Activated CD4-positive, alpha-beta T cell treated with anti-CD3 and anti-CD28 coated beads, Interleukin-2, amount 10 ng/mL, durations not matched to agents 24 days and 14 days (primary cell): ENCODE measurements at regions not wholly inside any gene's neighbourhood (a gene's known extent, or its start where the extent isn't known, plus 50 kb on each side); places are given as distances from the start of the nearest gene placed in this dataset.

Source experiments
- DNase-seq: peaks from one replicate; pipeline ENCODE4 v3.0.0; 2022
- H3K27ac Mint-ChIP-seq: one replicate; pipeline ENCODE4 v1.8.0; 2022; ENCODE audit warnings: mild to moderate bottlenecking, mixed read lengths
- H3K27me3 Mint-ChIP-seq: one replicate; pipeline ENCODE4 v1.8.0; 2022; ENCODE audit warnings: mixed read lengths
- H3K36me3 Mint-ChIP-seq: one replicate; pipeline ENCODE4 v1.8.0; 2022; ENCODE audit warnings: low read depth, mild to moderate bottlenecking, mixed read lengths
- H3K4me1 Mint-ChIP-seq: one replicate; pipeline ENCODE4 v1.8.0; 2021; ENCODE audit warnings: mixed read lengths
- H3K4me3 Mint-ChIP-seq: one replicate; pipeline ENCODE4 v1.8.0; 2022; ENCODE audit warnings: mild to moderate bottlenecking, moderate library complexity, mixed read lengths
- H3K9me3 Mint-ChIP-seq: one replicate; pipeline ENCODE4 v1.8.0; 2021; ENCODE audit warnings: mixed read lengths
- intact Hi-C: fragments of 100-400 bp; cut with micrococcal nuclease; formaldehyde crosslinking; loops from one replicate; pipeline ENCODE4 v1.15.1; 2023

- H3K4me1 Mint-ChIP-seq = no peaks in the 10 kb centered on the region
- DNase-seq = no peak
- intact Hi-C loops = no loop called here
- H3K27me3 Mint-ChIP-seq = no peaks in the 10 kb centered on the region
- H3K27ac Mint-ChIP-seq = no peak overlapping the region
- no peak overlapping the region for H3K4me3 Mint-ChIP-seq
- H3K36me3 Mint-ChIP-seq = no peaks in the 10 kb centered on the region
- H3K9me3 Mint-ChIP-seq = no peaks in the 10 kb centered on the region
Measured at GRCh38 chr4:18278244-18278643, 256.7 kb upstream of the LCORL start.

DNA sequence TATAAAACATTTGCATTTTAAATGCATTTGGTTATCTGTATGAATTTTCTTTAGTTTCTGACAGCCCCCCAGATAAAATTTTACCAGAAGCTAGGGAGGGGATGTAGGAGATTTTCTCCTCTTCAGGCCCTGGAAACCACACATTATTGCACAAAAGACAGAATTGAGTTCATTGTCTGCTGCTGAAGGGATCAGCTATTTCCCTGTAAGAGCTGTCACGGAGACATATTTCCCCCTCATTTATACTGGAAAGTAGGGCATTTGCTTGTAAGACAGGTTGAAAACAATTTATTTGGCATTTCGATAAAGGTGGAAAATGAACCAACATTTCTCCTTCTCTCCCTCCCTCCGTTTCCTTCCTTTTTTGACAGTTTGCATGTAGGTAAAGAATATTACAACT is 241.3 kb upstream of the LCORL start:
- Mint-ChIP-seq H3K4me3 (no peak overlapping the region), H3K4me1 (no peaks in the 10 kb centered on the region), H3K36me3 (no peaks in the 10 kb centered on the region), H3K9me3 (no peaks in the 10 kb centered on the region), H3K27me3 (no peaks in the 10 kb centered on the region), H3K27ac (no peak overlapping the region)
- no peak for DNase-seq
- intact Hi-C loops = no loop called here

DNA sequence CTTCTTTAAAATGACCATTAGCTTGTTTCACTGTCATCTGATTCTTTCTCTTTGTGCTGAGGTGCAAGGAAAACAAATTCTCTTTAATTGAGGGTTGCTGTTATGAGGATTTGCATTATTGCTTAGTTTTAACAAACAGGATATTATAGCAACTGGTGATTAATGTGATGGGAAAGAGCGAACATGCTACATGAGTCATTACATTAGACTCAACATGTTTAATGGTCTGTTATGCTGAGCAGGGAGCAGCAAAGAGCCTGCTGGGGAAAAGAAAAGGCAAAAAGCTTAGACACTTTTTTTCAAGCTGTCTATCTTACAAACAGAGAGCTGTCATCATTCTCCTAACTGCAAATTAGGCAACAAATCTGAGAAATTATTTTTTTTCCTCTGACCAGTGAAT is 230.5 kb upstream of the LCORL start:
- intact Hi-C loops = no loop called here
- Mint-ChIP-seq H3K27ac (no peak overlapping the region), H3K4me1 (no peaks in the 10 kb centered on the region), H3K36me3 (no peaks in the 10 kb centered on the region), H3K27me3 (no peaks in the 10 kb centered on the region), H3K4me3 (no peak overlapping the region), H3K9me3 (peaks cover under 1% of the 10 kb centered on the region)
- DNase-seq = no peak

DNA sequence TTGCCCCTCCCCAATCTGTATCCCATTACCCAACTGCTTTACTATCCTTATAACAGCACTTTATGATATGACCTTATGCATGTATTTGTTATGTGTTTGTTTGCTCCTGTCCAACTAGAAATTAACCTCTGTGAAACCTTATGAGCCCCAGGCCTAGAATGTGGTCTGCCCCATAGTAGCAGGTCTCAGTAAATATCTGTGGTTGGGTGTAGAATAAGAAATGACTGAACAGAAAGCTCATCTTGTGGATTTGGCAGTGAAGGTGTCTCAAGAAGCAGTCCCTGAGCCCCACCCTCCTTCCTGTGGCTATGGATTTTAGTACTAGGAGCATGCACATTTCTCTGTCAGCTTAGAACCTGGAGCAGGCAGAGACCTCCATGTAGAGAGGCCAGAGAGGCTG is 229.0 kb upstream of the LCORL start:
- no peak for DNase-seq
- no peaks in the 10 kb centered on the region for H3K4me1 Mint-ChIP-seq
- no peak overlapping the region for H3K4me3 Mint-ChIP-seq
- no peaks in the 10 kb centered on the region for H3K36me3 Mint-ChIP-seq
- H3K27ac Mint-ChIP-seq = no peak overlapping the region
- no peaks in the 10 kb centered on the region for H3K27me3 Mint-ChIP-seq
- no peaks in the 10 kb centered on the region for H3K9me3 Mint-ChIP-seq
- intact Hi-C loops = no loop called here

GRCh38 chr4:18248611-18249010 is 227.1 kb upstream of the LCORL start:
- Mint-ChIP-seq H3K27me3 (no peaks in the 10 kb centered on the region), H3K4me1 (no peaks in the 10 kb centered on the region), H3K4me3 (no peak overlapping the region), H3K36me3 (no peaks in the 10 kb centered on the region), H3K9me3 (no peaks in the 10 kb centered on the region), H3K27ac (no peak overlapping the region)
- DNase-seq = no peak
- intact Hi-C loops = no loop called here

DNA sequence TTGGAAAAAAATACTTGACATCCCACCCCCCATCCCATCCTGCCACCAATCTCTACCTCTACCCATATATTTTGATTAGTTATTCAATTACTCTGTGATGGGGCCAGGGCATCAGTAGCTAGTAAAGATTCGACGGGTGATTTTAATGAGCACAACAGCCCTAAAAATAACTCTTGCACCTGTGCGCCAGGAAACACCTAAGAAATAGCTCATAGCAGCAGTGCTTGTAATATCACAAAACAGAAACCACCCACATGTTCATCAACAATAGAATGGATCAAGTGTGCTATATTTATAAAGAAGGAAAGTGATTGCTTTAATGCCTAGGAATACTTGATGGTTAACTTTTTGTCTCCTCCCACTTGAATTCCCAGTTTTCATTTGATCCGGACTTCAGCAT is 225.6 kb upstream of the LCORL start:
- Mint-ChIP-seq H3K4me1 (no peaks in the 10 kb centered on the region), H3K27me3 (no peaks in the 10 kb centered on the region), H3K36me3 (no peaks in the 10 kb centered on the region), H3K27ac (no peak overlapping the region), H3K4me3 (no peak overlapping the region), H3K9me3 (no peaks in the 10 kb centered on the region)
- intact Hi-C loops = no loop called here
- DNase-seq = no peak

DNA sequence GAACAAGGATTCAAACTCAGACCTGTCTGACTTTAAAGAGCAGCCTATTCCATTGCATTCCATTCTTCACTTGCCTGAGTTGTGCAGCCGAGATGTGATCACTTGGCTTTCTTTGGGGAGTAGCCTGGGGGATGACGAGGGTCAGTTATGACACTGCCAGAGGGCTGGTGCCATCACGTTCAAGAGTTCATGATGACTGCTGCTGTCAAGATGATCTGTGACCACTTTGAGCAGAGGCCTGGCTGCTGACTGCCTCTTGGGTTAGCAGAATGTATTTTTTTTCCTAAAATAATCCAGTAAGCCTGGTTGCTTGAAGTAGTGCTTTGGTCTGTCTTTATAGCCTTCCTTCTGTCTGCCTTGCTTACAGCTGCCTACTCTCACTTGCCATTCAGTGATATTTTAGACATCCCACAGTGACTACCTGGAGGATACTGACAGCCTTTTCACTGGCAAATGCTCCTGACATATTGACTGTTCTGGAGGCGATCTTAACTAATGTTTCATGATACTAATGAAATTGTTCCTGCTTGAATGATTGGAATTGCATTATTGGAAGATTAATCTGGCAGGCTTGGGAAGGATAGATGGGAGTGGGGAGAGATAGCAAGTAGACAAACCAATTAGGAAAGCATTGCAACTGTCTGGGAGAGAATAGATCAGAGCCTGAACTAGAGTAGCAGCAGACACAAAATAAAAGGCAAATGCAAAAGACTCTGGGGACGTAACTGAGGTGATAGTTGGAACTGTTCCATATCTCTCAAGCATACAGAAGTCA is 221.6 kb upstream of the LCORL start:
- Mint-ChIP-seq H3K27ac (no peak overlapping the region), H3K9me3 (no peaks in the 10 kb centered on the region), H3K4me1 (no peaks in the 10 kb centered on the region), H3K36me3 (no peaks in the 10 kb centered on the region), H3K27me3 (no peaks in the 10 kb centered on the region), H3K4me3 (no peak overlapping the region)
- DNase-seq = no peak
- intact Hi-C loops = no loop called here

DNA sequence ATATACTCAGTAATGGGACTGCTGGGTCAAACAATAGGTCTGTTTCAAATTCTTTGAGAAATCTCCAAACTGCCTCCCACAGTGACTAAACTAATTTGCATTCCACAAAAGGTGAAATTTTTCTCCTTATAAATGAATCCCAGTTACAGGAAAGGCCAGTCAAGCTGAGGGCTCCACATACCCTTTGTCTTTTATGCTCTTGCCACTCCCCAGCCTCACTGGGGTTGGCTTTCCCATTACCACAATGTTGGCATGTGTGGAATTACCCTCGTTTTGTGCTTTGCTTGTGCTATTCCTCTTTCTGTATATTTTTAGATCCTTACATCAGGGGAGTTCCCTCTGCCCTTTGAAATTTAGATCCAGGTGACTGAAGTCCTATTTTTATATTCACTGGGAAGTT is 220.2 kb upstream of the LCORL start:
- no peak for DNase-seq
- intact Hi-C loops = no loop called here
- Mint-ChIP-seq H3K4me3 (no peak overlapping the region), H3K36me3 (no peaks in the 10 kb centered on the region), H3K9me3 (no peaks in the 10 kb centered on the region), H3K27ac (no peak overlapping the region), H3K4me1 (no peaks in the 10 kb centered on the region), H3K27me3 (no peaks in the 10 kb centered on the region)

- no peaks in the 10 kb centered on the region for H3K4me1 Mint-ChIP-seq
- no peaks in the 10 kb centered on the region for H3K9me3 Mint-ChIP-seq
- H3K27me3 Mint-ChIP-seq = no peaks in the 10 kb centered on the region
- intact Hi-C loops = no loop called here
- no peak overlapping the region for H3K27ac Mint-ChIP-seq
- H3K4me3 Mint-ChIP-seq = no peak overlapping the region
- DNase-seq = no peak
- H3K36me3 Mint-ChIP-seq = no peaks in the 10 kb centered on the region
Measured at GRCh38 chr4:18234108-18234507, 212.6 kb upstream of the LCORL start.

- DNase-seq = no peak
- intact Hi-C loops = no loop called here
- Mint-ChIP-seq H3K27me3 (no peaks in the 10 kb centered on the region), H3K4me3 (no peak overlapping the region), H3K9me3 (peaks cover 3% of the 10 kb centered on the region), H3K36me3 (no peaks in the 10 kb centered on the region), H3K27ac (no peak overlapping the region), H3K4me1 (no peaks in the 10 kb centered on the region)
Measured at GRCh38 chr4:18231726-18232125, 210.2 kb upstream of the LCORL start.

DNA sequence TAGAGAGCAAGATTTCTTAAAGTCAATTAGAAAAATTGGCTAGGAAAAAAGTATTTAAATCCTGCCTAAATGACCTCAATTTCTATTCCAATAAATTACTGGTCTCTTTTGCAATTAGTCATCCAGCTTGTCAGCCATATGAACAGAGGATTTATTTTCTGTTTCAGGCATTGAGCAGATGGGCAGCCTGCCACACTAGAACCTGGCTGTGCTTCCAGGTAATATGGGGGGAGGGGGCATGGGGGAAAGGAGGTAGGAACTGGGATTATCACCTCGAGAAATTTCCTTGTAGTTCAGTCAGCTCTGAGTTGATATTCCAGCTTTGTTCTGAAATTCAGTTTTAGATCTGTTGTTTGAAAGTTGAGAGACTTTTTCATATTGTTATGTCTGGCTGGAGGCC is 206.3 kb upstream of the LCORL start:
- H3K27ac Mint-ChIP-seq = no peak overlapping the region
- H3K36me3 Mint-ChIP-seq = no peaks in the 10 kb centered on the region
- peaks cover 3% of the 10 kb centered on the region for H3K9me3 Mint-ChIP-seq
- intact Hi-C loops = no loop called here
- no peak for DNase-seq
- H3K4me3 Mint-ChIP-seq = no peak overlapping the region
- H3K27me3 Mint-ChIP-seq = no peaks in the 10 kb centered on the region
- no peaks in the 10 kb centered on the region for H3K4me1 Mint-ChIP-seq

DNA sequence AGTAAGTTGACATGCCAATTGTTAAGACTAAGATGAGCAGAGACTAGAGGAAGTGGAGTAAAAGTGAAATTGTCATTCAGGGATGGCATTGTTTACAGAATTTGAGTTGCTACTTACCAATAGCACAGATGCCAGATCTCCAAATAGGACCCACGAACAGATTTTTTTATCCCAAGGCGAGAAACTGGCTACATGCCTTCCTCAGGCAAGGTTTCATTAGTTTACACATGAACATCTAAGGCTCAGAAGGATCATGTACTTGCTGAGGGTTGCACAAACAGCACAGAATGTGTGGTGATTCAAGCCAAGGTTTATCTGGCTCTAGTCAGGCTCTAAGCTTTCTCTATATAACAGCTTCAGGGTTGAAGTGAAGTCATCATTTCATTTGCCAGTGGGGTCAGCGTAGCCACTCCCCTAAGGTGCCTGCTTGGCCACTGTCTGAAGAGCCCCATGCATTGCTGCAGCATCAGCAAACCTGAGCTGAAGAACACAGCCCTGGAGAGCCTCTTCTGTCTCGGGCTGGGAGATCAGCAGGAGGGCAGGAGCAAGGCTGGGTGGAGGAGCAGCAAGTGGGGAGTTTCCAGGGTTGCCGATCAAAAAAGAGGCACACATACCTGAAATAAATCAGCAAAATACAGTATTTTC is 193.0 kb upstream of the LCORL start:
- H3K4me1 Mint-ChIP-seq = no peaks in the 10 kb centered on the region
- no peak overlapping the region for H3K4me3 Mint-ChIP-seq
- no peaks in the 10 kb centered on the region for H3K36me3 Mint-ChIP-seq
- intact Hi-C loops = no loop called here
- H3K27me3 Mint-ChIP-seq = no peaks in the 10 kb centered on the region
- H3K9me3 Mint-ChIP-seq = peaks cover 5% of the 10 kb centered on the region
- no peak overlapping the region for H3K27ac Mint-ChIP-seq
- DNase-seq = no peak

GRCh38 chr4:18213576-18214198 is 192.1 kb upstream of the LCORL start:
- no peak overlapping the region for H3K4me3 Mint-ChIP-seq
- H3K36me3 Mint-ChIP-seq = no peaks in the 10 kb centered on the region
- intact Hi-C loops = no loop called here
- H3K4me1 Mint-ChIP-seq = no peaks in the 10 kb centered on the region
- peaks cover 5% of the 10 kb centered on the region for H3K9me3 Mint-ChIP-seq
- DNase-seq = no peak
- no peaks in the 10 kb centered on the region for H3K27me3 Mint-ChIP-seq
- no peak overlapping the region for H3K27ac Mint-ChIP-seq

- Mint-ChIP-seq H3K36me3 (no peaks in the 10 kb centered on the region), H3K4me3 (no peak overlapping the region), H3K9me3 (peaks cover 5% of the 10 kb centered on the region), H3K4me1 (no peaks in the 10 kb centered on the region), H3K27me3 (no peaks in the 10 kb centered on the region), H3K27ac (no peak overlapping the region)
- intact Hi-C loops = no loop called here
- DNase-seq = no peak
Measured at GRCh38 chr4:18209448-18209847, 187.9 kb upstream of the LCORL start.
